Erythroblast (primary cell): ENCODE measurements at regions not wholly inside any gene's neighbourhood (a gene's known extent, or its start where the extent isn't known, plus 50 kb on each side); places are given as distances from the start of the nearest gene placed in this dataset.
"Not testable (repeated sequence)": the region's sequence is repeated elsewhere in the genome, so short reads cannot be mapped to it uniquely, and the experiment has no call there.

Source experiments
- DNase-seq, 2 experiments: peaks; one replicate each; lab custom pipeline; 2025; lab: John Stamatoyannopoulos, UW
- GATA1 ChIP-seq: IDR thresholded peaks from 2 replicates; pipeline ENCODE4 v1.6.1; 2011; ENCODE audit warnings: low read depth, mild to moderate bottlenecking, control low read depth, low read length, moderate library complexity
- POLR2A ChIP-seq: IDR thresholded peaks from 2 replicates; pipeline ENCODE4 v1.6.1; 2011; ENCODE audit warnings: mild to moderate bottlenecking, low read length

DNA sequence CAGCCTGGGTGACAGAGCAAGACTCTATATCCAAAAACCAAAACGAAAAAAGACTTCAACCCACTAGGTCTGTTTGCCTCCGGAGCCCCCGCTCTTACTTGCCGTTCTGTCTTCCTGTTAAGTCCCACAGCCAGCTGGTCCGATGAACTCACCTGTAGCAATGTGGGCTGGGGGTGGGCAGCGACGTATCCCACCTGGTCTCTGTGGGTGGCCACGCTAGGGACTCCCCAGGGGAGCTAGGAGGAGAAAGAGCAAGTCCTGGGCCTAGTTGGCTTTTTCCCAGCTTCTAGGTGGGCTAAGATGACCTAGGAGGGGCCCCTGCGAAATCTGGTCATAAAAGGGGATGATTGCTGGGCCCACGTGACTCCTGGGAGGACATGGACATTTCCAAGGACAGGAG is 166.0 kb upstream of the KCNG1 start:
- DNase-seq = no peak
- TF ChIP-seq GATA1 (no peak), POLR2A (no peak)

DNA sequence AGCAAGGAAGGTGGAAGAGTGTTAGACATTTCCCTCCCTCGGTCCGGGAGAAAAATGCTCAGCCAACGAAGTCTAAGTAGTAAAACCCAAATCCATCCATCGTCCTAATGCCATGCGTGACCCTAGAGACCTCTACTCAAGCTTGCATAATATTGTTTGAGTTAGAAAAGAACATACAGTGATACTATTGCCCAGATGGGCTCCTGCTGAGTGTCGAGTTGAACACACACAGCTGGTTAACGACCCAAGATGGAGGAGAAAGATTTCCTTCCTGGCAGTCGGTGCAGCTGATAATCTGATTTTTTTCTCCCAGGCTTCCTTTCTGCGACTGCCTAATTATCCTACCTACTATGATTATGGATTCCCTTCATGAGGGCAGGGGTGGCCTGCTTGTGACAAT is 164.4 kb upstream of the KCNG1 start:
- TF ChIP-seq POLR2A = no peak
- no peak for TF ChIP-seq GATA1
- no peak for DNase-seq

DNA sequence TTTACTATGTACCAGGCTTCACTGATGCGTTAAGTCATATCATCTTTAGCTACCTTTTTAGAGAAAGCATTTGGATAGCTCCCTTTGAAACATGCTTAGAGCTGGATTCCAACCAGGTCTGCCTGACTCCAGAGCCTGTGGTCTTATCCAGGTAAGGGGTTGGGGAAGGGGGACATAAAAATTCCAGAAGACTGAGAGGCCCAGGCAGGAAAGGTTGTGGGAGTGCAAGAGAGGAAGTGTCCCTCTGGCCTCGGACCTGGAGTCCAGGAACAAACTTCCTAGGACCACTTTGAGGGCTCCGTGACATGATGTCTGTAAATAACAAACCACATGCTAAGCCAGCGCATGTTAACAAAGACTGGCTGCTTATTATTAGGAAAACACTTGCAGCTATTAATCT is 163.0 kb upstream of the KCNG1 start:
- no peak for DNase-seq
- no peak for TF ChIP-seq POLR2A
- no peak for TF ChIP-seq GATA1

DNA sequence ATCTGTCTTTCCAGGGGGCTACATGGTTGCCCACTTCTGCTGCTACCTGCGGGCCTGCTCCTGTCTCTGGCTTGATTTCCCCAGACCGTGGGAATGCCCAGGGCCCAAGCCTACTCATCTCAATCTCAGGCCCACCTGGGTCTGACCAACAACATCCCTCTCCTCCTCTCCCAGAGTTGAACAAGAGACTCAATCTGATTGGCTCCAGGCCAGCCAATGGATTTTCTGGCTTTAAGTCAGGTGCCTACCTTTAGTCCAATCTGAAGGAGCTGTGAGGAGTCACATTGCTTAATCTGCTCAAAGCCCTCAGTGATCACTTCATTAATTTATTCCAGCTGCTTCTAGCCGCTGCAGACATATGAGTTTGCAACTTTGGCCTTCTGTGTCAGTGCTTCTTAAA is 162.4 kb upstream of the KCNG1 start:
- no peak for DNase-seq
- TF ChIP-seq GATA1 (no peak), POLR2A (no peak)

DNA sequence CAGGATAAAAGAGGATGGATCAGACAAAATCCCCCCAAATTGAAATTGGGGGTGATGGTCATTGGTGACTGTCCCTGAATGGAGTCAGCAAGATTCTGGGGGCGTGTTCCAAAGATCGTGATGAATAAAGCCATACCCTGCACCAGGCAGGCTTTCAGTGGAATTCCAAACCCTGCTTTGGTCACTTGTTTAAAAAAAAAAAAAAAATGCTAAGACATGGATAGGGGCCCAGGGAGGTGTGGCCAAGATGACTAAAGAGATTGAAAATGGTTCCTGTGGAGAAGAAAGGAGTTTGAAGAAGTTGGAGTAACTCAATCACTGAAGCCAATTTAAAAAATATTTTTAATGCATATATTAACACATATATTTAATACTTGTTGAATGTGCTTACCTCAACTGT is 161.4 kb upstream of the KCNG1 start:
- DNase-seq = no peak

DNA sequence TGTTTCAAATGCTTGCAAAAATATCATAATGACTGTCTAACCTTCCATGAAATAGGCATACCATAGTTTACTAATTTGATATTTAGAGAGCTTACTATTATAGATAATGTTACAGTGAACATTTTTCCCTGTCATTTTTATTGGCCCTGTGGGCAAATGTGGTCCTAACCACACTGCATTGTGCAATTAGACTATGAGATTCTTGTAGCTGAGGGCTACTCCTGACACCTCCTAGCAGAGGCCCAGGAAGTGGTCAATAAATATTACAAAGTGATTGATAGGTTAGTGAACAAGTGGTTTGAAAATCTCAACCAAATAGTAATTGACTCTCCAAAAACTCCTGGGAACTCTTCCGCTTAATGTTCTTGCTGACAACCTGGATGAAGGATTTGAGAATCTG is 160.5 kb upstream of the KCNG1 start:
- no peak for TF ChIP-seq POLR2A
- no peak for TF ChIP-seq GATA1
- DNase-seq = no peak

More for the DNA sequence above, 161.4 kb upstream of the KCNG1 start:
- TF ChIP-seq POLR2A = no peak
- TF ChIP-seq GATA1 = no peak

DNA sequence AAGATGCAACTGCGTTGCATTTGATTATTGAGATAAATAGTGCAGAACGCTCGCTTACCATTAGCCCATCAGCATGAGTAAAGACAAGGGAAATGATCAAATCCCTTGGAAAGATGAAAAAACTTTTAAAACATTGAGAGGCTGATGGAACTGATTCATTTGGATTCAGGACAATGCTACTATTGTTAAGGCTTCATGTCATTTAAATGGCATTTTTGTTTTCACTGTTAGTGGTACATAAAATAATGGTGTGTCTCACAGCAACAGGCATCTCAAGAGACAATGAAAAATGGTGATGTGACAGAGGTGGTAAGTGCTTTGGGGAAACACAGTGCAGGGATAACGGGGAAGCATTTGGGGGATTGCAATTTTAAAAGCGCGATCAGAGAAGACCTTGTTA is 159.7 kb upstream of the KCNG1 start:
- TF ChIP-seq GATA1 (no peak), POLR2A (no peak)
- DNase-seq = no peak

DNA sequence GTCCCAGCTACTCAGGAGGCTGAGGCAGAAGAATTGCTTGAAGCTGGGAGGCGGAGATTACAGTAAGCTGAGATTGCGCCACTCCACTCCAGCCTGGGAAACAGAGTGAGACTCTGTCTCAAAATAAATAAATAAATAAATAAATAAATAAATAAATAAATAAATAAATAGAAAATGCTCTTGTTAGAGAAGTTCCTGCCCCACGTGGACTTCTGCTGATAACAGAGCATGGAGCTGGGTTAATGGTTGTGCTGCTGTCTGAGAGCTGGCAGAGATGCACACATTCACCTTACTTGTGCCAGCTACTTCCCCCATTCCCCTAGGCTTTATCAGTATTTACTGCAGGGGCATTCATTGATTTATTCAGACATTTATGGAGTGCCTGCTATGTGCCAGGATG is 155.2 kb upstream of the KCNG1 start:
- DNase-seq = no peak
- TF ChIP-seq GATA1 = no peak
- TF ChIP-seq POLR2A = no peak

DNA sequence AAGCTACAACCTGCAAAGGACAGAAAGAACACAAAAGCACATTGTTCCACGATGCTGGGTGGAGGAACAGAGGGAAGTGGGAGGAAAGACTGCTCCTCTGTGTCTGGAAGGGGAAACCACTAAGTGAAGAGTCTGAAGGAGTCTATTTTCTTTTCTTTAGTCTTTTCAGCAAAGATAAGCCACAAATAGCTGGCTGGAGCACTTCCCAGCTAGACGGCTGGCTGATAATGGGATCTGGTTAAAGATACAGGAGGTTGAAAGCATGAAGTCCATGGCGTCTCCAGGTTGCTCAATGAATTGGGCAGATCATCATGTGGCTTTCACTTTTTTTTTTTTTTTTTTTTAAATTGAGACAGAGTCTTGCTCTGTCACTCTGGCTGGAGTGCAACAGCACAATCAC is 154.0 kb upstream of the KCNG1 start:
- no peak for TF ChIP-seq GATA1
- no peak for TF ChIP-seq POLR2A
- DNase-seq = no peak

DNA sequence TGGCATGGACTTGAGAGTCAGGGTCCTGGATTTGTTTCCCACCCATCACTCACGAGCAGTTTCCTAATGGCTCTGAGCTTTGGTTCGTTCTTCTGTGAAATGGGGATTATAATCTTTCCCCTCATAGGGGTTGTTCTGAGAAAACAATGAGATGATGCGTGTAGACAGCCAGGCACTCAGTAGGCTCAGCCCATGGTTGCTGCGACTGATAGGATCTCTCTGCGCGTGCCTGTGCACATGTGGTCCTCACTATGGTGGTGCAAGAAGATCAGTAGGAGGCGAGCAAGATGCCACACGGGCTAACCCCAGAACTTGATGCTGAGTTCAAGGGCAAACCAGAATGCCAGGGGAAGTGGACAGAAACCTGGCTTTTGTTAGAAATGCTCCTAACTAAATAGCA is 153.5 kb upstream of the KCNG1 start:
- no peak for DNase-seq
- TF ChIP-seq GATA1 = no peak
- no peak for TF ChIP-seq POLR2A

DNA sequence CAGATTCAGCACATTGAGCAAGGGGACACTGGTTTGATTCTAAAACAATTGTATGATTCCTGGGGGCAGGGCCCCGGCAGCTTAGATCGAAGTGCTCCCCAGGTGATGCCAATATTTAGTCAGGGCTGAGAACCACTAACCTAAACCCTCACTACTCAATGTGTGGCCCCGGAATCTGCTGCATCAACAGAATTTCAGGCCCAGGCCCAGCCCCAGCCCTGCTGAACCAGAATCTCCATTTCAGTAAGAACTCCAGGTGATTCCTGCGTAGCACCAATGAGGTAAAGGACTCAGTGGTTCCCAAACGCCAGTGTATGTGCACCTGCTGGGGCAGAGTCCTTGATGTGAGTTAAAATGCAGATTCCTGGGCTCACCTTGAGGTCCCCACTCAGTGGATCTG is 152.8 kb upstream of the KCNG1 start:
- TF ChIP-seq POLR2A (no peak), GATA1 (no peak)

DNA sequence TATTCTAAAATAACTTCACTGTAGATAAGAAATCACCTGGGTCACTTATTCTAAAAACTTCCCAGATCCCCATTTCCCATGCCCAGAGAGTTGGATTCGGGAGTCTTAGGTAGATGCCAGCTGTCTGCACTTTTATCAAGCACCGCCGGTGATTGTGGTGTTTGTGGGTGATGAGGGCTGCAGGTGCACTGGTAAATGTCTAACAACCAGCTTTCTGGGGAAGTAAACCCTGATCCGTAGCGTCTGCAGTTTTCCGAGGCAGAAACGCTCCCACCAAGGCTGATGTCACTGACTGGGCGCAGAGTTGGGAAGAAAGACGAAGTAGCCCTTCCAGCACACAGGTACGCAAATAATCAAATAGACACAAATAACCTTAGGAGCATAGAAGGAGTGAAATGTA is 152.2 kb upstream of the KCNG1 start:
- TF ChIP-seq POLR2A (no peak), GATA1 (no peak)
- no peak for DNase-seq

More for the DNA sequence above, 152.8 kb upstream of the KCNG1 start:
- DNase-seq = no peak

DNA sequence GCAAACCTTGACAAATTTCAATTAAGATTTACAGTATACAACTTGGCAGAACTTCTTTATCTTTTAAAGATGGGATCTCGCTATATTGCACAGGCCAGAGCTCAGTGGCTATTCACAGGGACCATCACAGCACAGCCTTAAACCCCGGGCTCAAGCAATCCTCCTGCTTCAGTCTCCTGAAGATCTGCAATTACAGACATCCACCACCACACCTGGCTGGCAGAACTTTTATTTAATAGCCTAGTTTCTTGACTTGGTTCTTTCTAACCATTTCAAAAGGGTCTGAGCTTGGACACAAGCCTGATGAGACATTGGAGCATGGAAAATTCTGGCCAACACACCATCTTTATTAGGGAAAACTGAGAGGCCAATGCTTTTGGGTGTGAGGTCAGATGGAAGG is 151.6 kb upstream of the KCNG1 start:
- no peak for TF ChIP-seq POLR2A
- TF ChIP-seq GATA1 = no peak
- no peak for DNase-seq

DNA sequence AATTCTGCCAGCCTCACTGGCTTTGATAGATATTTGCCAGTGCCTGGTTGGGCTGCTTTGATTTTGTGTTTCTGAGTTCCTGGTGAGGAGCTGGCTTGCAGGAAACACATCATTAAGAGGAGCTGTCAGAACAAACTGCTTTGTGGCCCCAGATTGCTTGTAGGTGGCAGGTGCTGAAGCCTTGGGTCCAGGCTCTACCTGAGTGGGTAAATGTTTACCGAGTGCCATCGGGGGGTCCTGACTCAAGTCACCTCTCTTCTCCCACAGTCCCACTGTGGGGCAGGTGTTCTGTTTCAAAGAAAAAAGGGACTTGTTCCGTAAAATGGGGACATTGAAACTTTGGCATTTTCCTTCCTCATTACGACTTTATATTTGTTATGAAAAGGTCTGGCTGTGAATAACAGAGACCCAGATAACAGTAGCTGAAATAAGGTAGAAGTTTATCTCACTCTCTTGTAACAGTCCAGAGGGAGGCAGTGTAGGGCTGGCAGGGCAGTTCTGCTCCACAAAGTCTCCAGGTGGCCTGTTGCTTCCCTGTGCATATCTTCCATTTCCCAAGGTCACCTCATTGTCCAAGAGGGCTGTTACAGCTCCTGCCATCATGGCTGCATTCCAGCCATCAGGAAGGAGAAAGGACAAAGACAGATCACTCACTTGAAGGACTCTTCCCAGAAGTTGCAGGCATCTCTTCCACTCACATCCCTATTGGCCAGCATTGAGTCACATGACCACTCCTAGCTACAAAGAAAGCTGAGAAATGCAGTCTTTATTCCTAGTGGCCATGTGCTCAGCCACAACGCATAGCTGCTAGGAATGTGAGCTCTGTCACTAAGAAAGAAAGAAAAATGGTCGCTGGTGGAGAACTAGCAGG is 149.9 kb upstream of the KCNG1 start:
- TF ChIP-seq POLR2A (no peak), GATA1 (no peak)
- no peak for DNase-seq

DNA sequence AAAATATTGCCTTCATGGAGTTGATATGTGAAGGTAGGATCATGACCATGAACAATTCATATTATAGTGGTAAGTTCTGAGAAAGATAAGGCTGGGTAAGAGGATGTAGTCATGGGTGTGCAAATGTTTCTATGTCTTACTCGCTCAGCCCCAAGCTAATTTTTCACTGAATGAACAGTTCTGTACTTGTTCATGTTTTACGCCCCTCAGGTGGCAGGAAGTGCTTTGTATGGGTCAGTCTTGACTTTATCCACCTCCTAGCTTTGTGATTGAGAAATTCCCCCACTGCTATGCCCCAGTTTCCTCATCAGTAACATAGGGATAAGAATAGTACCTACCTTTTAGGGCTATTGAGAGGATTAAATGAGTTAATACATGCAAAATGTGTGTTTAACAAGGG is 148.2 kb upstream of the KCNG1 start:
- DNase-seq = no peak
- no peak for TF ChIP-seq POLR2A
- TF ChIP-seq GATA1 = no peak

DNA sequence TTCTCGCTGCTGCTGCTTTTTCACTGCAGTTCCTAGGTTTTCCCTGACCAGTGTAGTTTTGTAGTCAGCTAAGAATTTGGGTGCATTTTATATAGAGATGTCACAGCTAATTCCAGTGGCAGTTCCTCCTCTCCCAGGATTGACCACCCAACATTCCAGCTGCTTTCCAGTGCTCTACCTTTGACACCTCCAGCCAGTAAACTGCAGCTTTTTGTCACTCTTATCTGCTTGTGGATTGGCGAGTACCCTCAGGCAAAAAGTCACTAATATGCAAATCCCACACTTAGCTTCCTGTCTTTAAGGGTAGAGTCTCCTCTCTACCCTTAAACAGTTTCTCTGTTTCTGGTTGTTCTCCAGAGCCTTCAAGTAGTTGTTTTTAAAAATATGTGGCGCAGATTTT is 146.9 kb upstream of the KCNG1 start:
- TF ChIP-seq GATA1 = no peak
- TF ChIP-seq POLR2A = no peak
- no peak for DNase-seq

DNA sequence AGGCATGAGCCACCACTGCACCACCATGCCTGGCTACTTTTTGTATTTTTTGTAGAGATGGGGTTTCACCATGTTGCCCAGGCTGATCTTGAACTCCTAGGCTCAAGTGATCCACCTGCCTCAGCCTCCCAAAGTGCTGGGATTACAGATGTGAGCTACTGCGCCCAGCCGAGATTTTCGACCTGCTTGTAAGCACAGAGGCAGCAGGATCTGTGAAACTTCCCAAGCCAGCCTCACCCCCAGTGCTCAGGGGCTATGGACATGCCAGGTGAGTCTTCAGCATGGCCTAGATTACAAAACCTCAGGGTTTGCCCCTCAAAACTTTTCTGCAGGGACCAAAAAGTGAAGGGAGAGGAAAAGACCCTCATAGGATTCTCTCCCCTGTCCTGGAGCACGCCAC is 145.0 kb upstream of the KCNG1 start:
- not testable (repeated sequence) for DNase-seq
